ENCODE measurements at regions not wholly inside any gene's neighbourhood (a gene's known extent, or its start where the extent isn't known, plus 50 kb on each side); places are given as distances from the start of the nearest gene placed in this dataset.
"Not testable (repeated sequence)": the region's sequence is repeated elsewhere in the genome, so short reads cannot be mapped to it uniquely, and the experiment has no call there.

DNA sequence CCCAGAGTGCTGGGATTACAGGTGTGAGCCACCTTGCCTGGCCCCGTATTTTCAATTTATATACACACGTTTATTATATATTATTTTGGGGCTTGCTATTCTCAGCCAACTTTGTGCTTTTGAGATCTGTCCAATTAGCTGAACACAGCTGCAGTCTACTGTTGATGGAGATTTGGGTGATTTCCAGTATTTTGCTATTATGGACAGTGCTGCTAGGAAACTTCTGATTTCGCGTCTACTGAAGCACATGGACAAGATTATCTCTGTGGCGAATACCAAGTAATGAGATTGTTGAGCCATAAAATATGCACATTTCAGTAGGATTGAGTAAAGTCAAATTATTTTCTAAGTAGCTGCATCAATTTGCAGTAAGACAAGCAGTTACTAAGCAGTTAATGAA is 1731.2 kb upstream of the CDH6 start:
- Histone ChIP-seq H4K91ac (ENCODE audit: low read depth, low read length) (no peak overlapping the region), H3K27ac (ENCODE audit: low read depth, low read length) (no peak overlapping the region), H4K8ac (ENCODE audit: low read depth, low read length) (no peak overlapping the region), H3K9ac (ENCODE audit: low read length) (no peak overlapping the region), H2AFZ (ENCODE audit: insufficient read depth, low read length, poor library complexity) (no peak overlapping the region), H2BK12ac (ENCODE audit: low read length) (no peak overlapping the region), H3K79me2 (ENCODE audit: control insufficient read depth, insufficient read depth, low read length, poor library complexity) (no peaks in the 10 kb centered on the region), H3K36me3 (ENCODE audit: control insufficient read depth in 1 of 2, insufficient read depth in 2 of 2, low read length in 2 of 2) (no peaks in the 10 kb centered on the region), H3K14ac (ENCODE audit: low read length) (no peak overlapping the region), H3K4me1 (ENCODE audit: control insufficient read depth in 1 of 2, insufficient read depth in 2 of 2, low read length in 2 of 2) (peaks cover 3 to 5% of the 10 kb centered on the region in 2 experiments), H3K9me3 (ENCODE audit: insufficient read depth, low read depth, low read length) (no peaks in the 10 kb centered on the region), H3K18ac (ENCODE audit: low read length) (no peak overlapping the region), H4K12ac (ENCODE audit: low read depth, low read length) (no peak overlapping the region), H3K27me3 (ENCODE audit: insufficient read depth, low read length) (no peaks in the 10 kb centered on the region), H2BK120ac (ENCODE audit: insufficient read depth, low read length, poor library complexity) (no peak overlapping the region), H3K79me1 (ENCODE audit: low read length) (peaks cover 3% of the 10 kb centered on the region), H3K4me3 (ENCODE audit: low read depth, low read length) (no peak overlapping the region), H3K4ac (ENCODE audit: low read depth, low read length) (no peak overlapping the region), H2BK5ac (ENCODE audit: low read depth, low read length, poor library complexity) (no peak overlapping the region), H3K23ac (ENCODE audit: low read length) (no peak overlapping the region), H3K4me2 (ENCODE audit: low read length) (no peak overlapping the region), H2AK5ac (ENCODE audit: low read length) (no peak overlapping the region)
- no CpG with 5 or more reads among the region's 5 CpGs for WGBS (ENCODE audit: extremely low coverage, insufficient coverage, insufficient read length)
- DNase-seq = no peak

DNA sequence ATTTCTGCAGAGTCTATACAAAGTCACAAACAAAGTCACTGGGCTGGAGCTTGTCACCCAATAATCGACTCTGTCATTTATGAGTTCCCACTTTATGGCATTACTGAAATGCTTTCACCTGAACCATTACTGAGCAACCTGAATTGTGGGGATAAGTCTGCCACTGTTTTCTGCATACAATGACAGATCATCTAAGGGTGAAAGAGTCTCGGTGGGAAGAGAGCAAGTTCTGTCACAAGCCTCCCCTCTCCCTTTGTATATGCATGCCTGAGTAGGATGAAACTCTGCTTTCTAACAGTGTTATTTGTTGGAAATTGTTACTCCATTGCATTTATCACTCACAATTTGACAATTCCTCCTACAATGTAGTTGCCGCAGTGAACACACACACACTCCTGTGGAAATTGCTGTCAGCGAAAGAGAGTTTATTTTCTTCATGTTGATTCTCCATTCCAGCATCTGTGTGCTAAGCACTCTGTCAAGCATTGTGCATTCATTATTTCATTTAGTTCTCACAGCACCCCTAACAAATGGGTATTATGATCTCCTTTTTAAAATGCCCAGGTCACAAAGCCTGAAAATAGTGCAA is 1732.4 kb upstream of the CDH6 start:
- no peak overlapping the region for H2BK120ac ChIP-seq (ENCODE audit: insufficient read depth, low read length, poor library complexity)
- no peak for DNase-seq
- no peak overlapping the region for H2BK12ac ChIP-seq (ENCODE audit: low read length)
- no peaks in the 10 kb centered on the region for H3K27me3 ChIP-seq (ENCODE audit: insufficient read depth, low read length)
- no peak overlapping the region for H3K4me3 ChIP-seq (ENCODE audit: low read depth, low read length)
- no peaks in the 10 kb centered on the region for H3K36me3 ChIP-seq (ENCODE audit: control insufficient read depth in 1 of 2, insufficient read depth in 2 of 2, low read length in 2 of 2)
- no peak overlapping the region for H3K9ac ChIP-seq (ENCODE audit: low read length)
- no peak overlapping the region for H4K8ac ChIP-seq (ENCODE audit: low read depth, low read length)
- WGBS (ENCODE audit: extremely low coverage, insufficient coverage, insufficient read length) = no CpG with 5 or more reads among the region's 4 CpGs
- peaks cover 3% of the 10 kb centered on the region for H3K79me1 ChIP-seq (ENCODE audit: low read length)
- H3K4me2 ChIP-seq (ENCODE audit: low read length) = no peak overlapping the region
- H3K9me3 ChIP-seq (ENCODE audit: insufficient read depth, low read depth, low read length) = no peaks in the 10 kb centered on the region
- no peaks in the 10 kb centered on the region for H3K79me2 ChIP-seq (ENCODE audit: control insufficient read depth, insufficient read depth, low read length, poor library complexity)
- H3K23ac ChIP-seq (ENCODE audit: low read length) = no peak overlapping the region
- no peak overlapping the region for H3K14ac ChIP-seq (ENCODE audit: low read length)
- no peak overlapping the region for H3K4ac ChIP-seq (ENCODE audit: low read depth, low read length)
- H4K12ac ChIP-seq (ENCODE audit: low read depth, low read length) = no peak overlapping the region
- H3K4me1 ChIP-seq (ENCODE audit: control insufficient read depth in 1 of 2, insufficient read depth in 2 of 2, low read length in 2 of 2) = peaks cover 2 to 5% of the 10 kb centered on the region in 2 experiments
- H2AK5ac ChIP-seq (ENCODE audit: low read length) = no peak overlapping the region
- peak overlapping the region; percentile 59 for H3K27ac ChIP-seq (ENCODE audit: low read depth, low read length)
- no peak overlapping the region for H2BK5ac ChIP-seq (ENCODE audit: low read depth, low read length, poor library complexity)
- H2AFZ ChIP-seq (ENCODE audit: insufficient read depth, low read length, poor library complexity) = no peak overlapping the region
- H4K91ac ChIP-seq (ENCODE audit: low read depth, low read length) = no peak overlapping the region
- H3K18ac ChIP-seq (ENCODE audit: low read length) = no peak overlapping the region

DNA sequence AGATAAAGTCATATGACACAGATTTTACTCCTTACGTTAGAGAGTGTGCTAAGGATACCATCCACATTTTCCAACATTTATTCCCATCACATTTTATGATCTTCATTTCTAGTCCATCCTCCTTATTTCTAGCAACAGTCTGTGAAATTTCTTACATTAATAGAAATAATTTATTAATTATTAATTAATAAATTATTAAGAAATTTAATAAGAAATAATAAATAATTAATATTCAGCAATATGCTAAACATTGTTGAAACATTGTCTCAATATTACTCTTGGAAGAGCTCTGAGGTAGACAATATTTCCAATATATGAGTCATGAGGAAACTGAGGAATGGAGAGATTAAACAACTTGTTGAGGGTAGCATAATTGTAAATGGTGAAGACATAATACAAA is 1742.5 kb upstream of the CDH6 start:
- H3K18ac ChIP-seq (ENCODE audit: low read length); H2AFZ ChIP-seq (ENCODE audit: insufficient read depth, low read length, poor library complexity); H2BK12ac ChIP-seq (ENCODE audit: low read length); H3K27ac ChIP-seq (ENCODE audit: low read depth, low read length); H3K23ac ChIP-seq (ENCODE audit: low read length); H2AK5ac ChIP-seq (ENCODE audit: low read length); H2BK120ac ChIP-seq (ENCODE audit: insufficient read depth, low read length, poor library complexity); H3K9me3 ChIP-seq (ENCODE audit: insufficient read depth, low read depth, low read length); H3K4ac ChIP-seq (ENCODE audit: low read depth, low read length); H3K14ac ChIP-seq (ENCODE audit: low read length); H4K91ac ChIP-seq (ENCODE audit: low read depth, low read length); H2BK5ac ChIP-seq (ENCODE audit: low read depth, low read length, poor library complexity); H3K4me2 ChIP-seq (ENCODE audit: low read length); H3K79me1 ChIP-seq (ENCODE audit: low read length); H3K4me3 ChIP-seq (ENCODE audit: low read depth, low read length); H3K79me2 ChIP-seq (ENCODE audit: control insufficient read depth, insufficient read depth, low read length, poor library complexity); H4K8ac ChIP-seq (ENCODE audit: low read depth, low read length); H3K4me1 ChIP-seq (ENCODE audit: control insufficient read depth in 1 of 2, insufficient read depth in 2 of 2, low read length in 2 of 2); H4K12ac ChIP-seq (ENCODE audit: low read depth, low read length); DNase-seq; H3K27me3 ChIP-seq (ENCODE audit: insufficient read depth, low read length); H3K9ac ChIP-seq (ENCODE audit: low read length); H3K36me3 ChIP-seq (ENCODE audit: control insufficient read depth in 1 of 2, insufficient read depth in 2 of 2, low read length in 2 of 2): not testable (repeated sequence)
- no CpG with 5 or more reads among the region's 1 CpG for WGBS (ENCODE audit: extremely low coverage, insufficient coverage, insufficient read length)

DNA sequence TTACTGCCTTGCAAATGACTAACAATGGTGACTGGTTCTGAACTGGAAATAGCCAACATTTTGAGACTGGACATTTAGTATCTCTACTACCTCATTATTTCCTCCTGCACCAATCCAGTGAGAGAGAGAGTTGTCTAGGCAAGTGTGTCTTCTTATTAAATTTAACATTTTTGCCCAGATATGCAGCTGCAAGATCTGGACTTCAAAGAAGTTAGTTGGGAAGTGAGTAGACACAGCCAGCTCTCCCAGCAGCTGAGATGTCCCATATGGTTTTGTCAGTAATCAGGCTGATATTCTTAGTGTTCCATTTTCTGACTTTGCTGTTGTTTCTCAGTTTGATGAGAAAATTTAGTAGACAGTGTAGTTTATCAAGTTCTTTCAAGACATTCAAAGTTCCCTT is 1778.8 kb upstream of the CDH6 start:
- Histone ChIP-seq H4K91ac (ENCODE audit: low read depth, low read length) (no peak overlapping the region), H3K36me3 (ENCODE audit: control insufficient read depth in 1 of 2, insufficient read depth in 2 of 2, low read length in 2 of 2) (no peaks in the 10 kb centered on the region), H2AK5ac (ENCODE audit: low read length) (no peak overlapping the region), H3K23ac (ENCODE audit: low read length) (no peak overlapping the region), H2BK12ac (ENCODE audit: low read length) (no peak overlapping the region), H4K12ac (ENCODE audit: low read depth, low read length) (no peak overlapping the region), H3K4me3 (ENCODE audit: low read depth, low read length) (no peak overlapping the region), H2BK5ac (ENCODE audit: low read depth, low read length, poor library complexity) (no peak overlapping the region), H3K27ac (ENCODE audit: low read depth, low read length) (no peak overlapping the region), H2BK120ac (ENCODE audit: insufficient read depth, low read length, poor library complexity) (no peak overlapping the region), H2AFZ (ENCODE audit: insufficient read depth, low read length, poor library complexity) (no peak overlapping the region), H3K79me2 (ENCODE audit: control insufficient read depth, insufficient read depth, low read length, poor library complexity) (no peaks in the 10 kb centered on the region), H3K9ac (ENCODE audit: low read length) (no peak overlapping the region), H3K9me3 (ENCODE audit: insufficient read depth, low read depth, low read length) (no peaks in the 10 kb centered on the region), H3K18ac (ENCODE audit: low read length) (no peak overlapping the region), H3K14ac (ENCODE audit: low read length) (no peak overlapping the region), H3K4me1 (ENCODE audit: control insufficient read depth in 1 of 2, insufficient read depth in 2 of 2, low read length in 2 of 2) (no peaks in the 10 kb centered on the region), H4K8ac (ENCODE audit: low read depth, low read length) (no peak overlapping the region), H3K4ac (ENCODE audit: low read depth, low read length) (no peak overlapping the region), H3K4me2 (ENCODE audit: low read length) (no peak overlapping the region), H3K79me1 (ENCODE audit: low read length) (no peaks in the 10 kb centered on the region), H3K27me3 (ENCODE audit: insufficient read depth, low read length) (no peaks in the 10 kb centered on the region)
- DNase-seq = no peak
